H1 (cell line): ENCODE measurements at regions not wholly inside any gene's neighbourhood (a gene's known extent, or its start where the extent isn't known, plus 50 kb on each side); places are given as distances from the start of the nearest gene placed in this dataset.

Experiments
- CTCF ChIA-PET: fragments of 300-600 bp; sonication (Branson Sonifier 250); formaldehyde crosslinking; loops from one replicate; lab custom pipeline; 2021; ENCODE audit not compliant: partially characterized antibody; lab: Charles Lee
- POLR2A ChIA-PET: fragments of 300-600 bp; sonication (Branson Sonifier 250); formaldehyde crosslinking; loops from one replicate; lab custom pipeline; 2021; ENCODE audit warnings: inconsistent platforms; ENCODE audit not compliant: partially characterized antibody; lab: Charles Lee
- DNase-seq, 2 experiments: peaks; one replicate each; pipeline versions ENCODE4 v3.0.0 to v3.0.0-alpha.2; 2010 to 2022; ENCODE audit warnings: low spot score in 2 of 2, low read depth in 1 of 2, mixed read lengths in 1 of 2
- FAIRE-seq: peaks from 2 replicates; lab custom pipeline; 2011; peaks lifted over from hg19 to GRCh38; lab: Jason Lieb, UNC
- H2AFZ ChIP-seq: 2 replicates; pipeline ENCODE4 v1.8.1; 2012; ENCODE audit warnings: low read length, inconsistent platforms
- H2AK5ac ChIP-seq: 2 replicates; pipeline ENCODE4 v1.6.1; 2013; ENCODE audit warnings: low read depth, low read length
- H2BK120ac ChIP-seq: replicated peaks from 2 replicates; pipeline ENCODE3; 2013; ENCODE audit warnings: low read depth, low read length, inconsistent platforms
- H2BK12ac ChIP-seq: 2 replicates; pipeline ENCODE4 v1.6.1; 2013; ENCODE audit warnings: low read depth, low read length
- H2BK15ac ChIP-seq: 2 replicates; pipeline ENCODE4 v1.6.1; 2013; ENCODE audit warnings: low read length
- H2BK20ac ChIP-seq: 2 replicates; pipeline ENCODE4 v1.6.1; 2013; ENCODE audit warnings: low read length
- H2BK5ac ChIP-seq: 2 replicates; pipeline ENCODE4 v1.6.1; 2013; ENCODE audit warnings: low read depth, low read length
- H3K14ac ChIP-seq: 2 replicates; pipeline ENCODE4 v1.6.1; 2013; ENCODE audit warnings: inconsistent platforms; ENCODE audit not compliant: insufficient read length
- H3K18ac ChIP-seq: 2 replicates; pipeline ENCODE4 v1.6.1; 2013; ENCODE audit warnings: low read length; ENCODE audit errors: extremely low read depth
- H3K23ac ChIP-seq: 2 replicates; pipeline ENCODE4 v1.6.1; 2013; ENCODE audit warnings: inconsistent platforms; ENCODE audit not compliant: insufficient read length
- H3K23me2 ChIP-seq: 2 replicates; pipeline ENCODE4 v1.6.1; 2013; ENCODE audit warnings: low read depth, low read length
- H3K27ac ChIP-seq: 2 replicates; pipeline ENCODE4 v1.6.1; 2011; ENCODE audit warnings: low read depth, low read length, inconsistent platforms
- H3K27me3 ChIP-seq, 4 experiments: replicated peaks in 1 of 4; 1 replicate in 1 of 4; 2 replicates in 3 of 4; pipeline versions ENCODE4 v1.6.1 to v1.8.1; 2011 to 2013; ENCODE audit warnings: low read length in 3 of 4, mild to moderate bottlenecking in 3 of 4, inconsistent platforms in 2 of 4, mixed read lengths in 2 of 4, moderate library complexity in 1 of 4; ENCODE audit not compliant: control insufficient read depth in 3 of 4, insufficient read depth in 3 of 4; ENCODE audit errors: extremely low read depth in 1 of 4
- H3K36me3 ChIP-seq, 4 experiments: 2 replicates each; pipeline versions ENCODE4 v1.6.1 to v1.8.1; 2011 to 2013; ENCODE audit warnings: mild to moderate bottlenecking in 4 of 4, low read length in 3 of 4, moderate library complexity in 2 of 4, control low read depth in 1 of 4, inconsistent platforms in 1 of 4; ENCODE audit not compliant: insufficient read depth in 4 of 4, control insufficient read depth in 2 of 4
- H3K4ac ChIP-seq: replicated peaks from 2 replicates; pipeline ENCODE3; 2013; ENCODE audit warnings: low read length, low read depth, mixed read lengths, inconsistent platforms; ENCODE audit not compliant: insufficient read length
- H3K4me1 ChIP-seq, 4 experiments: replicated peaks in 1 of 4; 1 replicate in 1 of 4; 2 replicates in 3 of 4; pipeline versions ENCODE4 v1.6.1 to v1.8.1; 2011 to 2013; ENCODE audit warnings: low read length in 3 of 4, inconsistent platforms in 2 of 4, mixed read lengths in 1 of 4; ENCODE audit not compliant: insufficient read depth in 4 of 4, control insufficient read depth in 3 of 4
- H3K4me2 ChIP-seq, 2 experiments: 2 replicates each; pipeline versions ENCODE4 v1.6.1 to v1.8.1; 2011 to 2013; ENCODE audit warnings: low read depth in 2 of 2, low read length in 2 of 2, control low read depth in 1 of 2, inconsistent platforms in 1 of 2, mild to moderate bottlenecking in 1 of 2; ENCODE audit not compliant: insufficient read depth in 1 of 2
- H3K4me3 ChIP-seq, 4 experiments: fragments of 200-600, 300-600 bp in 1 of 4; sonication (generic), shearing (Covaris generic), sonication (Bioruptor Twin) in 1 of 4; 2 replicates each; pipeline versions ENCODE4 v1.5.1 to v1.8.1; 2011 to 2016; ENCODE audit warnings: low read length in 4 of 4, low read depth in 3 of 4, control low read depth in 2 of 4, inconsistent platforms in 2 of 4, mild to moderate bottlenecking in 2 of 4, mixed read lengths in 1 of 4, moderate library complexity in 1 of 4; ENCODE audit not compliant: insufficient read depth in 2 of 4; ENCODE audit errors: extremely low read depth in 1 of 4
- H3K56ac ChIP-seq: replicated peaks from 2 replicates; pipeline ENCODE3; 2013; ENCODE audit warnings: low read depth, mild to moderate bottlenecking, mixed read lengths, low read length, inconsistent platforms; ENCODE audit not compliant: insufficient read length
- H3K79me1 ChIP-seq: 2 replicates; pipeline ENCODE4 v1.6.1; 2013; ENCODE audit warnings: low read depth, low read length, control low read depth
- H3K79me2 ChIP-seq, 2 experiments: 2 replicates each; pipeline versions ENCODE4 v1.6.1 to v1.8.1; 2012 to 2013; ENCODE audit warnings: low read length in 2 of 2, mild to moderate bottlenecking in 2 of 2, inconsistent platforms in 1 of 2; ENCODE audit not compliant: insufficient read depth in 2 of 2, control insufficient read depth in 1 of 2
- H3K9ac ChIP-seq, 4 experiments: replicated peaks in 1 of 4; 1 replicate in 1 of 4; 2 replicates in 3 of 4; pipeline versions ENCODE4 v1.6.1 to v1.8.1; 2011 to 2013; ENCODE audit warnings: low read depth in 3 of 4, low read length in 3 of 4, control low read depth in 2 of 4, mild to moderate bottlenecking in 2 of 4, moderate library complexity in 2 of 4, inconsistent platforms in 1 of 4; ENCODE audit errors: extremely low read depth in 1 of 4
- H3K9me3 ChIP-seq, 2 experiments: 2 replicates each; pipeline versions ENCODE4 v1.6.1 to v1.8.1; 2012 to 2013; ENCODE audit warnings: mild to moderate bottlenecking in 2 of 2, moderate library complexity in 2 of 2, control low read depth in 1 of 2, inconsistent platforms in 1 of 2, low read depth in 1 of 2, low read length in 1 of 2, mixed read lengths in 1 of 2; ENCODE audit not compliant: insufficient read depth in 2 of 2
- H4K20me1 ChIP-seq, 2 experiments: replicated peaks in 1 of 2; 2 replicates each; pipeline versions ENCODE3 to v1.8.1; 2011 to 2013; ENCODE audit warnings: inconsistent platforms in 2 of 2, low read length in 2 of 2, mild to moderate bottlenecking in 1 of 2; ENCODE audit not compliant: insufficient read depth in 2 of 2, control insufficient read depth in 1 of 2
- H4K5ac ChIP-seq: 2 replicates; pipeline ENCODE4 v1.6.1; 2013; ENCODE audit warnings: low read length, low read depth, mixed read lengths, inconsistent platforms; ENCODE audit not compliant: insufficient read length
- H4K8ac ChIP-seq: 2 replicates; pipeline ENCODE4 v1.8.0; 2013; ENCODE audit warnings: mild to moderate bottlenecking, moderate library complexity, low read length, inconsistent platforms; ENCODE audit not compliant: insufficient read depth; ENCODE audit errors: extremely low read depth
- H4K91ac ChIP-seq: replicated peaks from 2 replicates; pipeline ENCODE3; 2013; ENCODE audit warnings: low read length, mixed read lengths, inconsistent platforms; ENCODE audit not compliant: insufficient read length
- ATF3 ChIP-seq: IDR thresholded peaks from 2 replicates; pipeline ENCODE4 v1.6.1; 2011; ENCODE audit warnings: low read depth, mild to moderate bottlenecking, low read length; ENCODE audit not compliant: insufficient read depth
- CTCF ChIP-seq, 3 experiments: IDR thresholded peaks; 1 replicate in 2 of 3; 2 replicates in 1 of 3; pipeline versions ENCODE4 v1.5.1 to v1.6.1; 2011; ENCODE audit warnings: low read length in 3 of 3, mild to moderate bottlenecking in 3 of 3, inconsistent platforms in 2 of 3, low read depth in 1 of 3, moderate library complexity in 1 of 3; ENCODE audit not compliant: insufficient read depth in 1 of 3; ENCODE audit errors: control extremely low read depth in 1 of 3
- EGR1 ChIP-seq: IDR thresholded peaks from 2 replicates; pipeline ENCODE4 v1.6.1; 2011; ENCODE audit warnings: low read depth, low read length, borderline replicate concordance
- HDAC2 ChIP-seq, 2 experiments: fragments of 300-600 bp in 1 of 2; sonication (generic) in 1 of 2; IDR thresholded peaks; 2 replicates each; pipeline ENCODE4 v1.6.1; 2011 to 2012; ENCODE audit warnings: low read depth in 2 of 2, low read length in 2 of 2, mild to moderate bottlenecking in 2 of 2, moderate library complexity in 2 of 2, borderline replicate concordance in 1 of 2, inconsistent platforms in 1 of 2
- KDM1A ChIP-seq: fragments of 200-600, 300-600 bp; sonication (generic); IDR thresholded peaks from 2 replicates; pipeline ENCODE4 v1.7.1; 2016; ENCODE audit warnings: mild to moderate bottlenecking, low read length, borderline replicate concordance
- NANOG ChIP-seq: IDR thresholded peaks from 2 replicates; pipeline ENCODE4 v1.6.1; 2011; ENCODE audit warnings: low read length, low read depth, mild to moderate bottlenecking, inconsistent platforms; ENCODE audit not compliant: insufficient read depth, poor library complexity, severe bottlenecking
- RAD21 ChIP-seq, 2 experiments: IDR thresholded peaks in 1 of 2; conservative IDR thresholded peaks in 1 of 2; 2 replicates each; pipeline ENCODE4 v1.6.1; 2011; ENCODE audit warnings: low read depth in 2 of 2, low read length in 2 of 2, improper control_type of control experiment in 1 of 2, inconsistent platforms in 1 of 2, mild to moderate bottlenecking in 1 of 2, moderate library complexity in 1 of 2
- SAP30 ChIP-seq: fragments of 300-600 bp; sonication (generic); IDR thresholded peaks from 2 replicates; pipeline ENCODE4 v1.7.1; 2012; ENCODE audit warnings: low read length, moderate library complexity, mild to moderate bottlenecking, inconsistent platforms; ENCODE audit not compliant: insufficient read depth, insufficient replicate concordance
- SIRT6 ChIP-seq: IDR thresholded peaks from one replicate; pipeline ENCODE4 v1.7.1; 2012; ENCODE audit warnings: low read length, inconsistent platforms
- SRF ChIP-seq: IDR thresholded peaks from 2 replicates; pipeline ENCODE4 v1.6.1; 2011; ENCODE audit warnings: mild to moderate bottlenecking, low read depth, low read length, moderate library complexity
- TBP ChIP-seq: IDR thresholded peaks from 2 replicates; pipeline ENCODE4 v1.6.1; 2011; ENCODE audit warnings: low read depth, low read length, improper control_type of control experiment

- Histone ChIP-seq H3K36me3 (no peaks in the 10 kb centered on the region), H4K91ac (no peak overlapping the region), H2BK120ac (no peak overlapping the region), H2BK20ac (no peak overlapping the region), H3K23ac (no peak overlapping the region), H3K4ac (no peak overlapping the region), H3K56ac (no peak overlapping the region), H3K79me1 (no peaks in the 10 kb centered on the region), H3K27me3 (no peaks in the 10 kb centered on the region), H3K23me2 (no peaks in the 10 kb centered on the region), H3K4me3 (no peak overlapping the region), H3K9ac (no peak overlapping the region), H2BK15ac (no peak overlapping the region), H3K18ac (no peak overlapping the region), H3K9me3 (no peaks in the 10 kb centered on the region), H3K14ac (no peak overlapping the region), H4K5ac (no peak overlapping the region), H4K8ac (no peak overlapping the region), H2BK5ac (no peak overlapping the region), H3K4me1 (no peaks in the 10 kb centered on the region), H3K27ac (no peak overlapping the region), H2AFZ (no peak overlapping the region), H3K4me2 (no peak overlapping the region), H3K79me2 (no peaks in the 10 kb centered on the region), H4K20me1 (no peaks in the 10 kb centered on the region), H2AK5ac (no peak overlapping the region), H2BK12ac (no peak overlapping the region)
- POLR2A ChIA-PET, result no interaction called here
- DNase-seq (no peak), FAIRE-seq (no peak)
- CTCF ChIA-PET, result no interaction called here
- TF ChIP-seq CTCF (IDR thresholded peaks at IDR 0.05; ENCODE audit: control extremely low read depth in 1 of 3, insufficient read depth in 1 of 3, low read depth in 1 of 3, low read length in 3 of 3), result no peak
- no peak for TF ChIP-seq RAD21 (IDR thresholded peaks at IDR 0.05 in 1 of 2, conservative IDR thresholded peaks at IDR 0.05 in 1 of 2; ENCODE audit: low read depth in 2 of 2, low read length in 2 of 2)
- TF ChIP-seq SIRT6, result no peak
- no peak for TF ChIP-seq KDM1A
- TF ChIP-seq SRF, result no peak
- no peak for TF ChIP-seq HDAC2 (IDR thresholded peaks at IDR 0.05; ENCODE audit: borderline replicate concordance in 1 of 2, low read depth in 2 of 2, low read length in 2 of 2)
- no peak for TF ChIP-seq TBP
- no peak for TF ChIP-seq EGR1
- TF ChIP-seq NANOG, result no peak
- no peak for TF ChIP-seq SAP30
- no peak for TF ChIP-seq ATF3
Observed at GRCh38 chr3:96731031-96731430, 83.4 kb upstream of the EPHA6 start.
